ENCODE measurements at regions not wholly inside any gene's neighbourhood (a gene's known extent, or its start where the extent isn't known, plus 50 kb on each side); places are given as distances from the start of the nearest gene placed in this dataset.

GRCh38 chr4:124189545-124189944 lies 523.0 kb downstream of the ANKRD50 start:
- TF ChIP-seq CTCF (IDR thresholded peaks at IDR 0.05) (no peak), EZH2 (IDR thresholded peaks at IDR 0.05; ENCODE audit: borderline replicate concordance, insufficient read depth, low read depth, low read length, poor library complexity, severe bottlenecking) (no peak)

Measured in B cell (primary cell).